AG04449 (cell line): ENCODE measurements at regions not wholly inside any gene's neighbourhood (a gene's known extent, or its start where the extent isn't known, plus 50 kb on each side); places are given as distances from the start of the nearest gene placed in this dataset.

Source experiments
- CTCF ChIA-PET: fragments of 350-600 bp; formaldehyde crosslinking; extraction: SDS; loops from one replicate; lab custom pipeline; 2021; ENCODE audit warnings: antibody characterized with exemption; lab: Yijun Ruan, JAX
- POLR2A ChIA-PET: fragments of 400-600, 350-600 bp; formaldehyde crosslinking; extraction: SDS; loops from one replicate; lab custom pipeline; 2020; ENCODE audit warnings: antibody characterized with exemption, inconsistent platforms; lab: Yijun Ruan, JAX
- DNase-seq: peaks from one replicate; pipeline ENCODE4 v3.0.0-alpha.2; 2010; ENCODE audit warnings: low read depth, low spot score
- H3K4me3 ChIP-seq: 2 replicates; pipeline ENCODE4 v1.5.1; 2011; ENCODE audit warnings: low read depth, mild to moderate bottlenecking, control low read depth, low read length
- TF ChIP-seq, protein P1 (sequence below): IDR thresholded peaks from one replicate; pipeline ENCODE4 v1.5.1; 2011; ENCODE audit warnings: mild to moderate bottlenecking, moderate library complexity, low read length, control low read depth, inconsistent platforms; ENCODE audit not compliant: insufficient read depth; ENCODE audit errors: missing control alignments

DNA sequence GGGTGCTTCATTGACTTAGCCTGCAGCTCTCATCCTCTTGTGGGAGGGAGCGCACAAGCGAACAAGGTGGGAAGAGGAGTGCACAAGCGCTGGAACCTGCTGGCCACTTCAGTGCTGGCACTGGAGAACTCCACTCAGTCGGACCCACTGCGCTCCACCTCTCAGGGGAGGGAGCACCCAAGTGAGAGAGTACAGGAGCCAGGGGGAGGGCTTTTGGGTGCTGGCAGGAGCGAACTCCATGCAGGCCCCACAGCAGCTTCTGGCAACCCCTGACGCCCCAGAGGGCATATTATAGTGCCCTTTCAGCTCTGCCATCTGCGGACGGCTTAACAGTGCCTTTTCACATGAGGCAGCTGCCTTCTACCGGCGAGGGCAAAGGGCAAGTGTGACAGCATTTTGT is 774.2 kb upstream of the COX7C start:
- POLR2A ChIA-PET, result no interaction called here
- CTCF ChIA-PET, result no interaction called here
- TF ChIP-seq, protein P1, sequence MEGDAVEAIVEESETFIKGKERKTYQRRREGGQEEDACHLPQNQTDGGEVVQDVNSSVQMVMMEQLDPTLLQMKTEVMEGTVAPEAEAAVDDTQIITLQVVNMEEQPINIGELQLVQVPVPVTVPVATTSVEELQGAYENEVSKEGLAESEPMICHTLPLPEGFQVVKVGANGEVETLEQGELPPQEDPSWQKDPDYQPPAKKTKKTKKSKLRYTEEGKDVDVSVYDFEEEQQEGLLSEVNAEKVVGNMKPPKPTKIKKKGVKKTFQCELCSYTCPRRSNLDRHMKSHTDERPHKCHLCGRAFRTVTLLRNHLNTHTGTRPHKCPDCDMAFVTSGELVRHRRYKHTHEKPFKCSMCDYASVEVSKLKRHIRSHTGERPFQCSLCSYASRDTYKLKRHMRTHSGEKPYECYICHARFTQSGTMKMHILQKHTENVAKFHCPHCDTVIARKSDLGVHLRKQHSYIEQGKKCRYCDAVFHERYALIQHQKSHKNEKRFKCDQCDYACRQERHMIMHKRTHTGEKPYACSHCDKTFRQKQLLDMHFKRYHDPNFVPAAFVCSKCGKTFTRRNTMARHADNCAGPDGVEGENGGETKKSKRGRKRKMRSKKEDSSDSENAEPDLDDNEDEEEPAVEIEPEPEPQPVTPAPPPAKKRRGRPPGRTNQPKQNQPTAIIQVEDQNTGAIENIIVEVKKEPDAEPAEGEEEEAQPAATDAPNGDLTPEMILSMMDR, result no peak
- no peak for DNase-seq
- H3K4me3 ChIP-seq, result no peak overlapping the region

DNA sequence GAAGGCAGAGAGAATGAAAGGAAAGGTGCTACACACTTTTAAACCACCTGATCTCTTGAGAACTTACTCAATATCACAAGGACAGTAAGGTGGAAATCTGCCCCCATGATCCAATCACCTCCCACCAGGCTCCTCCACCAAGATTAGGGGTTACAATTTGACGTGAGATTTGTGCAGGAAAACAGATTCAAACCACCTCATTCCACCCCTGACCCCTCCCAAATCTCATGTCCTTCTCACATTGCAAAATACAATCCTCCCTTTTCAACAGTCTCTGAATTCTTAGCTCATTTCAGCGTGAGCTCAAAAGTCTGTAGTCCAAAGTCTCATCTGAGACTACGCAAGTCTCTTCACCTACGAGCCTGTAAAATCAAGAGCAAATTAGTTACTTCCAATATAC is 768.3 kb upstream of the COX7C start:
- TF ChIP-seq, protein P1, result no peak
- no peak for DNase-seq
- no peak overlapping the region for H3K4me3 ChIP-seq
- POLR2A ChIA-PET, result interaction anchor here (0.6 kb wide), 1 partner anchor 516 kb away, joined by 3 read pairs; no protein-coding TSS in a partner anchor
- CTCF ChIA-PET, result no interaction called here

DNA sequence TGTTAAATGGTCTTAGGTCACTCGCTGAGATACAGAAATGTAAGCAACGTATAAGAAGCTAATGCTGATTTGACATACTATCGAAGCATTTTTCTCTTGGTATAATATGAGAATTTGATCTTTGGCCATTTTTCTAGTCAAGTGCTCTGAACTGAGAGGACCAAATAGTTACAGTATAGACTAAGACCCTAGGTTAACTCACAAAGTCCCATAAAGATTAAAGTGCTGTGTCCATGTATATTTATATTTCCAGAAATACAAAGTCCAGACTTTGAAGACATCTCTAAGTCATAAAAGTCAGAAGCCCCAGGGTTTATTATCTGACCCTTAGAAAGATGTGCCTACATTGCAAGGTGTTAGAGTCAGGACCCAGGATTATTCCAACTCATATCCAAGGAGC is 752.4 kb upstream of the COX7C start:
- H3K4me3 ChIP-seq, result no peak overlapping the region
- ChIA-PET CTCF (no interaction called here), POLR2A (no interaction called here)
- TF ChIP-seq, protein P1, result no peak
- no peak for DNase-seq

DNA sequence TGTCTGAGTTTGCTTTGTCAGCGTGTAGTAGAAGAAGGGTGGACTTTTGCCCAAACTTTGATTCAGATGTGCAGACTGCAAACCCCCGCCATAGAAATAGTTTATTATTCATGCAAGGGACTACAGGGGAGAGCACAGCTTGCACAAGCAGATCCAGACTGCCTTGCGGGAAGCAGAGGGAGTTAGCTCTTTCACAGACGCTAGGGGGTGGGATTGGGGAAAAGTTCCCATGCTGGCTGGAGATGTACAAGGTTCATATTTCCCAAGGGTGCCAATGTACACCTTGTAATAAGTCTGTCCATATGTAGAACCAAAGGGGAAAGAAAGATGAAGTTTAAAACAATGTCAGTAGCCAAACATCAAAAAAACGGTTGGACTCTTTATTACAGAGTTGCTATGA is 749.7 kb upstream of the COX7C start:
- CTCF ChIA-PET, result no interaction called here
- no peak for DNase-seq
- POLR2A ChIA-PET, result no interaction called here
- TF ChIP-seq, protein P1, result no peak
- no peak overlapping the region for H3K4me3 ChIP-seq

DNA sequence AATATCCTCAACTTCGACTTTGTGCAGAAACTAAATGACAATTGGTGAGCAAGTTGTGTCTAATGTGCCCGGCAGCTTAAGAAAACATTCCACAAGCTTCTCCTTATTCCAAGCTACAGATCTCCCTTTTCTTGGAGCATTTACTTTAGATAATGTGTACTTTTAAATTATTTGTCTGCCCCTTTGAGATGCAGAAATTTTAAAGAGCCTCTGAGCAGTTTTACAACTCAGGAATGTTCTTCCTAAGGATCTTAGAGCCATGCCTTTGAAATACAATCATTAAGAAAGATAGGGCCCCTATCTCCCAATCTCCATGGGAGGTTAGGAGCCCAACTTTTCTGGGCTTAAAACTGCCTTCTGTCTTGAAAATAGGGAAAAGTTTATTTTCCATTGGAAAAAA is 723.7 kb upstream of the COX7C start:
- TF ChIP-seq, protein P1, result no peak
- no peak for DNase-seq
- ChIA-PET CTCF (no interaction called here), POLR2A (no interaction called here)
- no peak overlapping the region for H3K4me3 ChIP-seq

DNA sequence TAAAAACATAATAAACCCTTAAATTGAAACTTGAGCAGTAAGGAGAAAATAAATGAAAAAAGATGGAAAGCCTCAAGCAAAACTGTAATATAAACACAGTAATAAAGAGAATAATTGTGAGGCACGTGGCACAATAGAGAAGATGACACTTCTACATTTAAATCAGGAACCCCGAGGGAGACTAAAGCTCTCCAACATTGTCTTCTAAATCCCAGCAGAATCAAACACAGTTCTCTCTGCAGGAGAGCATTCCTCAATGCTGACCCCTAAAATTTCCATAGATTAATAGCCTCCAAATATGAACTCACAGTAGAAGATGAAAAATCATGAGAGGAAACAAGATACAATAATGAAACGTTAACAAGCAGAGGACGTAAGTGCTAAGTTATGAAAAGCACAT is 721.2 kb upstream of the COX7C start:
- no peak overlapping the region for H3K4me3 ChIP-seq
- DNase-seq, result no peak
- TF ChIP-seq, protein P1, result no peak
- ChIA-PET POLR2A (no interaction called here), CTCF (no interaction called here)

DNA sequence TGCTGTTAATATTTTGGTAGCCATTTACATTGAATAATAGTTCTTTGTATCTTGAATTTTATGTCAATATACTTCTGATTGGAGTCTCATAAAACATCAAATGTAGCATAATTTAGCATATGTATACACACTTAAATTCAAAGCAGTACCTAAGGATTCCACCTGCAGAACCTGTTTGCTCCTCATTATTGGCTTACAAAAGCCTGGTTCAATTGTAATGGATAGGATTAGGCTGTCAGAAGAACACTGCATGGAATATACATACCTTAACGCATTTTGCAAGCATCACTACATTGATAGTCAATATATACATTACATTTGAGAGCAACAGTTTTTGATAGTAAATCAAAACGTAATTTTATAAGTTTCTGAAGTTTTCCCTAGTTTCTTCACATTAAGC is 711.3 kb upstream of the COX7C start:
- ChIA-PET POLR2A (no interaction called here), CTCF (no interaction called here)
- H3K4me3 ChIP-seq, result no peak overlapping the region
- DNase-seq, result no peak
- TF ChIP-seq, protein P1, result no peak
